Mesenchymal stem cell (in vitro differentiated cells and primary cell): ENCODE measurements at regions not wholly inside any gene's neighbourhood (a gene's known extent, or its start where the extent isn't known, plus 50 kb on each side); places are given as distances from the start of the nearest gene placed in this dataset.
A peak's percentile ranks its signal among the peaks of the same experiment; 100 is the strongest.

Experiments
- DNase-seq: peaks from one replicate; pipeline ENCODE4 v3.0.0-alpha.2; 2013
- H2AFZ ChIP-seq: one replicate; pipeline ENCODE4 v1.6.1; 2013; ENCODE audit warnings: low read depth, mild to moderate bottlenecking, control low read depth, inconsistent platforms, low read length, moderate library complexity
- H2AK5ac ChIP-seq: 2 replicates; pipeline ENCODE4 v1.6.1; 2013; ENCODE audit warnings: low read length, moderate library complexity, mild to moderate bottlenecking, inconsistent platforms; ENCODE audit not compliant: severe bottlenecking
- H2BK120ac ChIP-seq: one replicate; pipeline ENCODE4 v1.6.1; 2013; ENCODE audit warnings: low read depth, mild to moderate bottlenecking, inconsistent platforms, low read length, moderate library complexity
- H2BK12ac ChIP-seq, 2 experiments: one replicate each; pipeline ENCODE4 v1.6.1; 2013; ENCODE audit warnings: inconsistent platforms in 2 of 2, low read length in 2 of 2, mild to moderate bottlenecking in 2 of 2, moderate library complexity in 2 of 2, control low read depth in 1 of 2
- H2BK15ac ChIP-seq: one replicate; pipeline ENCODE4 v1.6.1; 2013; ENCODE audit warnings: mild to moderate bottlenecking, low read depth, inconsistent platforms; ENCODE audit not compliant: poor library complexity, severe bottlenecking
- H2BK5ac ChIP-seq: 2 replicates; pipeline ENCODE4 v1.6.1; 2013; ENCODE audit warnings: low read depth, mild to moderate bottlenecking, low read length, control low read depth, inconsistent platforms; ENCODE audit not compliant: poor library complexity, severe bottlenecking
- H3K14ac ChIP-seq, 2 experiments: one replicate each; pipeline ENCODE4 v1.6.1; 2013; ENCODE audit warnings: inconsistent platforms in 2 of 2, low read length in 2 of 2, control low read depth in 1 of 2, mild to moderate bottlenecking in 1 of 2, moderate library complexity in 1 of 2
- H3K18ac ChIP-seq, 2 experiments: one replicate each; pipeline ENCODE4 v1.6.1; 2013; ENCODE audit warnings: inconsistent platforms in 2 of 2, low read length in 2 of 2, control low read depth in 1 of 2, low read depth in 1 of 2, mild to moderate bottlenecking in 1 of 2
- H3K23ac ChIP-seq, 2 experiments: one replicate each; pipeline ENCODE4 v1.6.1; 2013; ENCODE audit warnings: inconsistent platforms in 2 of 2, low read length in 2 of 2, mild to moderate bottlenecking in 2 of 2, moderate library complexity in 2 of 2, control low read depth in 1 of 2
- H3K27ac ChIP-seq: 2 replicates; pipeline ENCODE4 v1.5.1; 2013; ENCODE audit warnings: mild to moderate bottlenecking, moderate library complexity, low read length, control low read depth, inconsistent platforms; ENCODE audit not compliant: poor library complexity, severe bottlenecking
- H3K27me3 ChIP-seq, 2 experiments: 2 replicates each; pipeline versions ENCODE4 v1.6.1 to v1.7.0; 2013; ENCODE audit warnings: low read length in 2 of 2, mild to moderate bottlenecking in 2 of 2, moderate library complexity in 2 of 2, control low read depth in 1 of 2, inconsistent platforms in 1 of 2; ENCODE audit not compliant: control insufficient read depth in 1 of 2, insufficient read depth in 1 of 2
- H3K36me3 ChIP-seq, 2 experiments: 2 replicates each; pipeline versions ENCODE4 v1.6.1 to v1.7.0; 2013; ENCODE audit warnings: low read length in 2 of 2, control low read depth in 1 of 2, inconsistent platforms in 1 of 2, low read depth in 1 of 2, mild to moderate bottlenecking in 1 of 2; ENCODE audit not compliant: insufficient read depth in 2 of 2, control insufficient read depth in 1 of 2
- H3K4ac ChIP-seq, 2 experiments: one replicate each; pipeline ENCODE4 v1.6.1; 2013; ENCODE audit warnings: inconsistent platforms in 2 of 2, low read length in 2 of 2, mild to moderate bottlenecking in 2 of 2, moderate library complexity in 2 of 2, control low read depth in 1 of 2, low read depth in 1 of 2
- H3K4me1 ChIP-seq: 2 replicates; pipeline ENCODE4 v1.6.1; 2013; ENCODE audit warnings: low read depth, low read length, control low read depth; ENCODE audit not compliant: control insufficient read depth, insufficient read depth
- H3K4me2 ChIP-seq: 2 replicates; pipeline ENCODE4 v1.6.1; 2013; ENCODE audit warnings: low read length, mild to moderate bottlenecking, inconsistent platforms; ENCODE audit not compliant: poor library complexity, severe bottlenecking
- H3K4me3 ChIP-seq, 2 experiments: 2 replicates each; pipeline versions ENCODE4 v1.5.1 to v1.7.0; 2013; ENCODE audit warnings: low read length in 2 of 2, mild to moderate bottlenecking in 2 of 2, control low read depth in 1 of 2, low read depth in 1 of 2; ENCODE audit not compliant: insufficient read depth in 1 of 2
- H3K79me1 ChIP-seq: replicated peaks from 2 replicates; pipeline ENCODE4 v1.6.1; 2013; ENCODE audit warnings: mild to moderate bottlenecking, control low read depth, low read length, inconsistent platforms; ENCODE audit not compliant: poor library complexity, severe bottlenecking
- H3K9ac ChIP-seq: 2 replicates; pipeline ENCODE4 v1.7.0; 2013; ENCODE audit warnings: mild to moderate bottlenecking, low read length, moderate library complexity
- H3K9me3 ChIP-seq: 2 replicates; pipeline ENCODE4 v1.7.0; 2013; ENCODE audit warnings: mild to moderate bottlenecking, low read length; ENCODE audit not compliant: control insufficient read depth
- H4K8ac ChIP-seq: one replicate; pipeline ENCODE4 v1.6.1; 2013; ENCODE audit warnings: inconsistent platforms, mild to moderate bottlenecking, low read length, moderate library complexity
- H4K91ac ChIP-seq: one replicate; pipeline ENCODE4 v1.6.1; 2013; ENCODE audit warnings: mild to moderate bottlenecking, low read length, inconsistent platforms
- WGBS: methylation state at CpG from one replicate; pipeline ENCODE4 v1.1.7; 2013; ENCODE audit warnings: mixed read lengths; 5-methylcytosine and 5-hydroxymethylcytosine counted together

- H2BK5ac ChIP-seq, result no peak overlapping the region
- no peaks in the 10 kb centered on the region for H3K4me1 ChIP-seq
- H3K27me3 ChIP-seq, result no peaks in the 10 kb centered on the region
- H2BK120ac ChIP-seq, result no peak overlapping the region
- DNase-seq, result no peak
- H3K9ac ChIP-seq, result no peak overlapping the region
- H3K9me3 ChIP-seq, result peaks cover 6% of the 10 kb centered on the region
- WGBS, result 100% methylated on average over 1 of the region's 2 CpGs
- no peak overlapping the region for H2AK5ac ChIP-seq
- no peaks in the 10 kb centered on the region for H3K36me3 ChIP-seq
- H3K18ac ChIP-seq, result no peak overlapping the region
- H3K79me1 ChIP-seq, result no peaks in the 10 kb centered on the region
- no peak overlapping the region for H3K27ac ChIP-seq
- H2BK15ac ChIP-seq, result no peak overlapping the region
- no peak overlapping the region for H4K8ac ChIP-seq
- no peak overlapping the region for H3K4ac ChIP-seq
- H4K91ac ChIP-seq, result no peak overlapping the region
- H2AFZ ChIP-seq, result no peak overlapping the region
- H3K23ac ChIP-seq, result no peak overlapping the region
- H3K14ac ChIP-seq, result no peak overlapping the region
- no peak overlapping the region for H2BK12ac ChIP-seq
- H3K4me3 ChIP-seq, result no peak overlapping the region
- H3K4me2 ChIP-seq, result no peak overlapping the region
These were observed 309.0 kb downstream of the BLID start for GRCh38 chr11:121807051-121807450.

GRCh38 chr11:121802542-121802941 is 313.5 kb downstream of the BLID start:
- 72% methylated on average over 4 of the region's 4 CpGs for WGBS
- H3K18ac ChIP-seq, result no peak overlapping the region

GRCh38 chr11:121801781-121802180 is 314.2 kb downstream of the BLID start:
- Histone ChIP-seq H3K23ac (no peak overlapping the region), H2BK15ac (no peak overlapping the region), H4K8ac (no peak overlapping the region), H2BK5ac (no peak overlapping the region), H3K9ac (peak overlapping the region; percentile 48), H3K18ac (no peak overlapping the region), H2BK12ac (no peak overlapping the region), H2BK120ac (no peak overlapping the region), H3K4me3 (no peak overlapping the region), H3K36me3 (no peaks in the 10 kb centered on the region), H2AK5ac (no peak overlapping the region), H3K27ac (no peak overlapping the region), H3K79me1 (no peaks in the 10 kb centered on the region), H3K27me3 (peaks cover 0 to 5% of the 10 kb centered on the region in 2 experiments), H2AFZ (no peak overlapping the region), H3K14ac (no peak overlapping the region), H3K4me1 (no peaks in the 10 kb centered on the region), H3K9me3 (no peaks in the 10 kb centered on the region), H3K4ac (no peak overlapping the region), H3K4me2 (no peak overlapping the region), H4K91ac (no peak overlapping the region)
- no peak for DNase-seq
- 89% methylated on average over 3 of the region's 5 CpGs for WGBS

More at GRCh38 chr11:121802542-121802941, 313.5 kb downstream of the BLID start:
- Histone ChIP-seq H3K9ac (no peak overlapping the region), H2AFZ (no peak overlapping the region), H3K4ac (no peak overlapping the region), H3K4me2 (no peak overlapping the region), H3K4me1 (no peaks in the 10 kb centered on the region), H3K27me3 (peaks cover 0 to 5% of the 10 kb centered on the region in 2 experiments), H2BK12ac (no peak overlapping the region), H2AK5ac (no peak overlapping the region), H3K36me3 (no peaks in the 10 kb centered on the region), H2BK5ac (no peak overlapping the region), H3K23ac (no peak overlapping the region), H3K14ac (no peak overlapping the region), H2BK15ac (no peak overlapping the region), H3K27ac (no peak overlapping the region), H3K4me3 (no peak overlapping the region), H3K9me3 (no peaks in the 10 kb centered on the region), H2BK120ac (no peak overlapping the region), H4K91ac (peak overlapping the region; percentile 67), H4K8ac (no peak overlapping the region), H3K79me1 (no peaks in the 10 kb centered on the region)
- peak; percentile 28 for DNase-seq

GRCh38 chr11:121801394-121801748 is 314.6 kb downstream of the BLID start:
- H3K4me1 ChIP-seq, result no peaks in the 10 kb centered on the region

More at GRCh38 chr11:121801394-121801748, 314.6 kb downstream of the BLID start:
- Histone ChIP-seq H3K27ac (no peak overlapping the region), H2AFZ (no peak overlapping the region), H2BK120ac (no peak overlapping the region), H2AK5ac (no peak overlapping the region), H3K9ac (peak overlapping the region; percentile 48), H3K14ac (no peak overlapping the region), H2BK5ac (no peak overlapping the region), H4K8ac (no peak overlapping the region), H3K4me2 (no peak overlapping the region), H3K18ac (no peak overlapping the region), H3K4ac (no peak overlapping the region), H3K36me3 (no peaks in the 10 kb centered on the region), H3K4me3 (peak overlapping the region in 1 of 2 experiments; percentile 52), H2BK15ac (no peak overlapping the region), H3K23ac (no peak overlapping the region), H2BK12ac (no peak overlapping the region), H3K9me3 (no peaks in the 10 kb centered on the region), H3K27me3 (peaks cover 0 to 5% of the 10 kb centered on the region in 2 experiments), H3K79me1 (no peaks in the 10 kb centered on the region), H4K91ac (no peak overlapping the region)
- DNase-seq, result no peak
- 65% methylated on average over 3 of the region's 3 CpGs for WGBS
